T-cell (primary cell): ENCODE measurements at regions not wholly inside any gene's neighbourhood (a gene's known extent, or its start where the extent isn't known, plus 50 kb on each side); places are given as distances from the start of the nearest gene placed in this dataset.

Source experiments
- ATAC-seq, 4 experiments: fragments of 200-7000 bp in 3 of 4; fragments of 150-1000 bp in 1 of 4; cut with Tn5 transposase; replicated peaks in 1 of 4; 1 replicate in 3 of 4; 2 replicates in 1 of 4; pipeline ENCODE4 v1.10.0; 2021; ENCODE audit warnings: moderate library complexity in 3 of 4, mild to moderate bottlenecking in 2 of 4, moderate number of reproducible peaks in 1 of 4
- CTCF ChIA-PET, 2 donors: fragments of 300-600 bp; sonication (Branson Sonifier 250); formaldehyde crosslinking; loops; one replicate each; lab custom pipeline; 2022; ENCODE audit warnings: antibody characterized with exemption in 2 of 2; lab: Charles Lee
- POLR2A ChIA-PET, 2 donors: fragments of 300-600 bp; sonication (Branson Sonifier 250); formaldehyde crosslinking; loops; one replicate each; lab custom pipeline; 2022; ENCODE audit warnings: antibody characterized with exemption in 2 of 2; lab: Charles Lee
- DNase-seq, 35 experiments: peaks; one replicate each; pipeline versions ENCODE4 v3.0.0 to v3.0.0-alpha.2; 2013 to 2023
- H3K27ac ChIP-seq: one replicate; pipeline ENCODE4 v1.5.1; 2013; ENCODE audit warnings: low read length
- H3K27me3 ChIP-seq, 2 experiments: replicated peaks in 1 of 2; 1 replicate in 1 of 2; 2 replicates in 1 of 2; pipeline versions ENCODE4 v1.6.1 to v1.7.0; 2013; ENCODE audit warnings: low read length in 1 of 2, mixed read lengths in 1 of 2; ENCODE audit not compliant: control insufficient read depth in 2 of 2, insufficient read depth in 2 of 2; ENCODE audit errors: extremely low read depth in 1 of 2
- H3K36me3 ChIP-seq, 2 donors: 1 replicate in 1 of 2; 2 replicates in 1 of 2; pipeline versions ENCODE4 v1.6.1 to v1.7.0; 2013; ENCODE audit warnings: low read length in 1 of 2; ENCODE audit not compliant: control insufficient read depth in 2 of 2, insufficient read depth in 1 of 2; ENCODE audit errors: extremely low read depth in 1 of 2
- H3K4me1 ChIP-seq, 2 experiments: 1 replicate in 1 of 2; 2 replicates in 1 of 2; pipeline versions ENCODE4 v1.6.1 to v1.7.0; 2013; ENCODE audit warnings: low read length in 2 of 2, mixed read lengths in 1 of 2; ENCODE audit not compliant: insufficient read depth in 2 of 2, control insufficient read depth in 1 of 2; ENCODE audit errors: extremely low read depth in 1 of 2
- H3K4me3 ChIP-seq, 2 donors: 1 replicate in 1 of 2; 2 replicates in 1 of 2; pipeline versions ENCODE4 v1.5.1 to v1.7.0; 2013; ENCODE audit warnings: mild to moderate bottlenecking in 2 of 2, low read length in 1 of 2, moderate library complexity in 1 of 2; ENCODE audit not compliant: control insufficient read depth in 1 of 2; ENCODE audit errors: extremely low read depth in 1 of 2
- H3K9me3 ChIP-seq: 2 replicates; pipeline ENCODE4 v1.7.0; 2013
- H3K27ac Mint-ChIP-seq, 2 donors: one replicate each; pipeline ENCODE4 v1.8.0; 2020 to 2021; ENCODE audit warnings: mild to moderate bottlenecking in 2 of 2, mixed read lengths in 2 of 2
- H3K27me3 Mint-ChIP-seq, 2 donors: one replicate each; pipeline ENCODE4 v1.8.0; 2021 to 2022; ENCODE audit warnings: mixed read lengths in 2 of 2
- H3K36me3 Mint-ChIP-seq: one replicate; pipeline ENCODE4 v1.8.0; 2021; ENCODE audit warnings: mixed read lengths
- H3K4me1 Mint-ChIP-seq, 3 donors: one replicate each; pipeline ENCODE4 v1.8.0; 2020 to 2022; ENCODE audit warnings: mixed read lengths in 3 of 3, mild to moderate bottlenecking in 1 of 3
- H3K4me3 Mint-ChIP-seq, 3 donors: one replicate each; pipeline ENCODE4 v1.8.0; 2020 to 2022; ENCODE audit warnings: mild to moderate bottlenecking in 3 of 3, mixed read lengths in 3 of 3, moderate library complexity in 3 of 3
- H3K9me3 Mint-ChIP-seq, 3 donors: one replicate each; pipeline ENCODE4 v1.8.0; 2020 to 2022; ENCODE audit warnings: mixed read lengths in 3 of 3
- WGBS: methylation state at CpG from one replicate; pipeline ENCODE4 v1.1.5; 2013; ENCODE audit warnings: missing lambda C conversion rate; ENCODE audit not compliant: insufficient coverage; 5-methylcytosine and 5-hydroxymethylcytosine counted together

- Histone ChIP-seq H3K27me3 (no peaks in the 10 kb centered on the region), H3K36me3 (no peaks in the 10 kb centered on the region), H3K9me3 (no peaks in the 10 kb centered on the region), H3K4me1 (no peaks in the 10 kb centered on the region), H3K27ac (no peak overlapping the region), H3K4me3 (no peak overlapping the region)
- no peaks in the 10 kb centered on the region for H3K27me3 Mint-ChIP-seq
- no peaks in the 10 kb centered on the region for H3K36me3 Mint-ChIP-seq
- ATAC-seq: no peak
- no peak for DNase-seq
- H3K9me3 Mint-ChIP-seq: peaks cover 0 to 14% (median 14%) of the 10 kb centered on the region in 3 donors
- H3K27ac Mint-ChIP-seq: no peak overlapping the region
- CTCF ChIA-PET: no interaction called here
- no peak overlapping the region for H3K4me3 Mint-ChIP-seq
- POLR2A ChIA-PET: interaction anchor here in 1 of 2 donors (0.6 kb wide), 1 partner anchor 444 kb away, joined by 3 read pairs; no protein-coding TSS in a partner anchor
- H3K4me1 Mint-ChIP-seq: no peaks in the 10 kb centered on the region
These were observed 1813.1 kb downstream of the OLFM4 start for GRCh38 chr13:54841682-54842081.

- ATAC-seq (no peak), DNase-seq (no peak)
- Histone ChIP-seq H3K9me3 (no peaks in the 10 kb centered on the region), H3K27me3 (no peaks in the 10 kb centered on the region), H3K4me1 (no peaks in the 10 kb centered on the region), H3K27ac (no peak overlapping the region), H3K4me3 (no peak overlapping the region), H3K36me3 (no peaks in the 10 kb centered on the region)
- H3K27ac Mint-ChIP-seq: no peak overlapping the region
- H3K4me3 Mint-ChIP-seq: no peak overlapping the region
- no peaks in the 10 kb centered on the region for H3K27me3 Mint-ChIP-seq
- H3K36me3 Mint-ChIP-seq: no peaks in the 10 kb centered on the region
- ChIA-PET CTCF (no interaction called here), POLR2A (no interaction called here)
- WGBS: 72% methylated on average over 2 of the region's 6 CpGs
- no peaks in the 10 kb centered on the region for H3K4me1 Mint-ChIP-seq
- H3K9me3 Mint-ChIP-seq: peaks cover 0 to 18% (median 13%) of the 10 kb centered on the region in 3 donors
These were observed 1816.8 kb downstream of the OLFM4 start for GRCh38 chr13:54845351-54845965.

- H3K27me3 Mint-ChIP-seq: no peaks in the 10 kb centered on the region
- H3K36me3 ChIP-seq: no peaks in the 10 kb centered on the region
- no peak overlapping the region for H3K27ac Mint-ChIP-seq
- H3K9me3 Mint-ChIP-seq: peaks cover 7 to 22% (median 12%) of the 10 kb centered on the region in 3 donors
- DNase-seq (no peak), ATAC-seq (no peak)
- ChIA-PET CTCF (no interaction called here), POLR2A (no interaction called here)
- H3K4me3 Mint-ChIP-seq: no peak overlapping the region
- H3K36me3 Mint-ChIP-seq: no peaks in the 10 kb centered on the region
- no peaks in the 10 kb centered on the region for H3K4me1 ChIP-seq
- no peak overlapping the region for H3K27ac ChIP-seq
- H3K9me3 ChIP-seq: no peaks in the 10 kb centered on the region
- no peaks in the 10 kb centered on the region for H3K27me3 ChIP-seq
- no peaks in the 10 kb centered on the region for H3K4me1 Mint-ChIP-seq
- no peak overlapping the region for H3K4me3 ChIP-seq
These were observed 1824.2 kb downstream of the OLFM4 start for GRCh38 chr13:54852831-54853230.

GRCh38 chr13:54859827-54860226 lies 1831.2 kb downstream of the OLFM4 start:
- Histone ChIP-seq H3K4me1 (no peaks in the 10 kb centered on the region), H3K4me3 (no peak overlapping the region), H3K36me3 (no peaks in the 10 kb centered on the region), H3K27me3 (no peaks in the 10 kb centered on the region), H3K9me3 (no peaks in the 10 kb centered on the region), H3K27ac (no peak overlapping the region)
- DNase-seq: no peak
- peaks cover 15 to 23% (median 19%) of the 10 kb centered on the region in 3 donors for H3K9me3 Mint-ChIP-seq
- no peaks in the 10 kb centered on the region for H3K4me1 Mint-ChIP-seq
- no peak overlapping the region for H3K4me3 Mint-ChIP-seq
- ATAC-seq: no peak
- no peaks in the 10 kb centered on the region for H3K36me3 Mint-ChIP-seq
- no peak overlapping the region for H3K27ac Mint-ChIP-seq
- no CpG with 5 or more reads among the region's 1 CpG for WGBS
- ChIA-PET POLR2A (no interaction called here), CTCF (no interaction called here)
- no peaks in the 10 kb centered on the region for H3K27me3 Mint-ChIP-seq

- no peaks in the 10 kb centered on the region for H3K9me3 ChIP-seq
- POLR2A ChIA-PET: no interaction called here
- H3K4me3 ChIP-seq: no peak overlapping the region
- no peaks in the 10 kb centered on the region for H3K4me1 Mint-ChIP-seq
- CTCF ChIA-PET: no interaction called here
- no peaks in the 10 kb centered on the region for H3K27me3 ChIP-seq
- H3K36me3 ChIP-seq: no peaks in the 10 kb centered on the region
- no peak overlapping the region for H3K27ac ChIP-seq
- WGBS: 79% methylated on average over 2 of the region's 3 CpGs
- H3K27ac Mint-ChIP-seq: no peak overlapping the region
- no peak overlapping the region for H3K4me3 Mint-ChIP-seq
- no peaks in the 10 kb centered on the region for H3K36me3 Mint-ChIP-seq
- peaks cover 0 to 5% (median 5%) of the 10 kb centered on the region in 3 donors for H3K9me3 Mint-ChIP-seq
- H3K4me1 ChIP-seq: no peaks in the 10 kb centered on the region
- H3K27me3 Mint-ChIP-seq: no peaks in the 10 kb centered on the region
- DNase-seq: no peak
- ATAC-seq: no peak
These were observed 1846.5 kb downstream of the OLFM4 start for GRCh38 chr13:54875111-54875510.

- CTCF ChIA-PET: no interaction called here
- Mint-ChIP-seq H3K27ac (no peak overlapping the region), H3K9me3 (peaks cover 5 to 7% (median 7%) of the 10 kb centered on the region in 3 donors)
These were observed 1850.4 kb downstream of the OLFM4 start for GRCh38 chr13:54879036-54879435.

GRCh38 chr13:54884682-54885081 lies 1856.1 kb downstream of the OLFM4 start:
- Histone ChIP-seq H3K27ac (no peak overlapping the region), H3K36me3 (no peaks in the 10 kb centered on the region), H3K4me3 (no peak overlapping the region), H3K9me3 (no peaks in the 10 kb centered on the region), H3K4me1 (no peaks in the 10 kb centered on the region), H3K27me3 (no peaks in the 10 kb centered on the region)
- WGBS: 86% methylated on average over 1 of the region's 3 CpGs
- no peaks in the 10 kb centered on the region for H3K27me3 Mint-ChIP-seq
- no peaks in the 10 kb centered on the region for H3K36me3 Mint-ChIP-seq
- H3K27ac Mint-ChIP-seq: no peak overlapping the region
- ChIA-PET CTCF (no interaction called here), POLR2A (no interaction called here)
- peaks cover 8 to 14% (median 13%) of the 10 kb centered on the region in 3 donors for H3K9me3 Mint-ChIP-seq
- H3K4me3 Mint-ChIP-seq: no peak overlapping the region
- DNase-seq: no peak
- ATAC-seq: no peak
- H3K4me1 Mint-ChIP-seq: no peaks in the 10 kb centered on the region

More at GRCh38 chr13:54879036-54879435, 1850.4 kb downstream of the OLFM4 start:
- H3K4me3 ChIP-seq: no peak overlapping the region
- Mint-ChIP-seq H3K27me3 (no peaks in the 10 kb centered on the region), H3K36me3 (no peaks in the 10 kb centered on the region), H3K4me1 (no peaks in the 10 kb centered on the region), H3K4me3 (no peak overlapping the region)
- POLR2A ChIA-PET: no interaction called here
- H3K27ac ChIP-seq: no peak overlapping the region
- no CpG with 5 or more reads among the region's 2 CpGs for WGBS
- H3K9me3 ChIP-seq: no peaks in the 10 kb centered on the region
- ATAC-seq: no peak
- no peaks in the 10 kb centered on the region for H3K27me3 ChIP-seq
- no peak for DNase-seq
- no peaks in the 10 kb centered on the region for H3K4me1 ChIP-seq
- H3K36me3 ChIP-seq: no peaks in the 10 kb centered on the region
